22Rv1 (cell line): ENCODE measurements at regions not wholly inside any gene's neighbourhood (a gene's known extent, or its start where the extent isn't known, plus 50 kb on each side); places are given as distances from the start of the nearest gene placed in this dataset.

ENCODE experiments used
- ZFX ChIP-seq: fragments of 450-650 bp; IDR thresholded peaks from 2 replicates; pipeline ENCODE4 v1.6.1; 2017; ENCODE audit warnings: antibody characterized with exemption, borderline replicate concordance
- TF ChIP-seq, protein P1 (sequence below): fragments of 450-650 bp; IDR thresholded peaks from 2 replicates; pipeline ENCODE4 v1.5.1; 2017; ENCODE audit warnings: mild to moderate bottlenecking

DNA sequence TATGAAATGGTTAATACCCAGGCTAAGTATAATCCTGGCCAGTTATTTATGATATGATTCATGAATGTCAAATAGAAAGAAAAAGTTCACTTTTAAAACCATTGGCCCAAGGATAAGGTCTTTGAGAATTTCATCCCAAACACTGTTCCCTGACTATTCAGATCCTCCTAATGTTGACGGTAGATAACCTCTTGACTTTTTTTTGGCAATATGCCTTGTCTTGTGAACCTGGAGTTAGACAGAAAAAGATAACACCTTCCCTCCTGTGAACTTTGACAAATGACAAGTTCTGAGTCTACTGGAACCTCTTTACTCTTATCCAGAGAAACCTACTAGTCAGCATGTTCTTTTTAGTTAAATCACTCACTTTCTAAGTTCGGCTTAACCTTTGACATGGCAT is 166.8 kb upstream of the PREP start:
- TF ChIP-seq, protein P1, sequence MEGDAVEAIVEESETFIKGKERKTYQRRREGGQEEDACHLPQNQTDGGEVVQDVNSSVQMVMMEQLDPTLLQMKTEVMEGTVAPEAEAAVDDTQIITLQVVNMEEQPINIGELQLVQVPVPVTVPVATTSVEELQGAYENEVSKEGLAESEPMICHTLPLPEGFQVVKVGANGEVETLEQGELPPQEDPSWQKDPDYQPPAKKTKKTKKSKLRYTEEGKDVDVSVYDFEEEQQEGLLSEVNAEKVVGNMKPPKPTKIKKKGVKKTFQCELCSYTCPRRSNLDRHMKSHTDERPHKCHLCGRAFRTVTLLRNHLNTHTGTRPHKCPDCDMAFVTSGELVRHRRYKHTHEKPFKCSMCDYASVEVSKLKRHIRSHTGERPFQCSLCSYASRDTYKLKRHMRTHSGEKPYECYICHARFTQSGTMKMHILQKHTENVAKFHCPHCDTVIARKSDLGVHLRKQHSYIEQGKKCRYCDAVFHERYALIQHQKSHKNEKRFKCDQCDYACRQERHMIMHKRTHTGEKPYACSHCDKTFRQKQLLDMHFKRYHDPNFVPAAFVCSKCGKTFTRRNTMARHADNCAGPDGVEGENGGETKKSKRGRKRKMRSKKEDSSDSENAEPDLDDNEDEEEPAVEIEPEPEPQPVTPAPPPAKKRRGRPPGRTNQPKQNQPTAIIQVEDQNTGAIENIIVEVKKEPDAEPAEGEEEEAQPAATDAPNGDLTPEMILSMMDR: no peak
- no peak for TF ChIP-seq ZFX
